B cell (primary cell): ENCODE measurements at regions not wholly inside any gene's neighbourhood (a gene's known extent, or its start where the extent isn't known, plus 50 kb on each side); places are given as distances from the start of the nearest gene placed in this dataset.

ENCODE experiments used
- ATAC-seq: fragments of 200-7000 bp; cut with Tn5 transposase; one replicate; pipeline ENCODE4 v1.10.0; 2021; ENCODE audit warnings: low read depth, mild to moderate bottlenecking, moderate number of reproducible peaks, moderate library complexity
- CTCF ChIA-PET: fragments of 350-600 bp; sonication (Branson Sonifier 250); formaldehyde crosslinking; loops from one replicate; lab custom pipeline; 2021; ENCODE audit warnings: antibody characterized with exemption, inconsistent platforms; lab: Charles Lee
- POLR2A ChIA-PET: fragments of 350-600 bp; sonication (Branson Sonifier 250); formaldehyde crosslinking; loops from one replicate; lab custom pipeline; 2021; ENCODE audit warnings: antibody characterized with exemption; lab: Charles Lee
- DNase-seq: peaks from one replicate; pipeline ENCODE4 v3.0.0; 2013
- H2AFZ ChIP-seq: 2 replicates; pipeline ENCODE4 v1.6.1; 2012; ENCODE audit warnings: mild to moderate bottlenecking, low read depth, low read length; ENCODE audit not compliant: insufficient read depth, poor library complexity, severe bottlenecking
- H3K27ac ChIP-seq, 2 donors: 1 replicate in 1 of 2; 2 replicates in 1 of 2; pipeline ENCODE4 v1.5.1; 2012 to 2013; ENCODE audit warnings: low read length in 2 of 2, mild to moderate bottlenecking in 2 of 2, moderate library complexity in 1 of 2
- H3K27me3 ChIP-seq, 4 experiments: fragments of 200-600 bp in 1 of 4; sonication (generic) in 1 of 4; replicated peaks in 1 of 4; 1 replicate in 2 of 4; 2 replicates in 2 of 4; pipeline versions ENCODE4 v1.6.1 to v1.7.0; 2013 to 2016; ENCODE audit warnings: low read length in 3 of 4, mild to moderate bottlenecking in 2 of 4, mixed read lengths in 1 of 4, moderate library complexity in 1 of 4; ENCODE audit not compliant: insufficient read depth in 4 of 4, control insufficient read depth in 3 of 4; ENCODE audit errors: control extremely low read depth in 1 of 4
- H3K36me3 ChIP-seq, 2 experiments: replicated peaks in 1 of 2; 1 replicate in 1 of 2; 2 replicates in 1 of 2; pipeline versions ENCODE4 v1.6.1 to v1.7.1; 2013; ENCODE audit warnings: low read length in 1 of 2; ENCODE audit not compliant: insufficient read depth in 2 of 2, control insufficient read depth in 1 of 2; ENCODE audit errors: control extremely low read depth in 1 of 2, extremely low read depth in 1 of 2
- H3K4me1 ChIP-seq, 2 donors: fragments of 200-600 bp in 1 of 2; sonication (generic) in 1 of 2; 1 replicate in 1 of 2; 2 replicates in 1 of 2; pipeline versions ENCODE4 v1.5.1 to v1.6.1; 2013 to 2017; ENCODE audit warnings: low read length in 2 of 2; ENCODE audit not compliant: control insufficient read depth in 2 of 2, insufficient read depth in 2 of 2
- H3K4me2 ChIP-seq: replicated peaks from 2 replicates; pipeline ENCODE3; 2012; ENCODE audit warnings: mild to moderate bottlenecking, low read depth, low read length; ENCODE audit not compliant: poor library complexity, severe bottlenecking
- H3K4me3 ChIP-seq, 5 experiments: fragments of 200-600 bp in 1 of 5; sonication (generic) in 1 of 5; 1 replicate in 3 of 5; 2 replicates in 2 of 5; pipeline versions ENCODE4 v1.5.1 to v1.7.0; 2011 to 2016; ENCODE audit warnings: low read length in 4 of 5, mild to moderate bottlenecking in 4 of 5, low read depth in 2 of 5, control low read depth in 1 of 5, moderate library complexity in 1 of 5; ENCODE audit not compliant: insufficient read depth in 1 of 5; ENCODE audit errors: control extremely low read depth in 1 of 5, extremely low read depth in 1 of 5
- H3K79me2 ChIP-seq: fragments of 200-600 bp; sonication (generic); one replicate; pipeline ENCODE4 v1.6.0; 2016; ENCODE audit warnings: low read length; ENCODE audit not compliant: control insufficient read depth, insufficient read depth
- H3K9ac ChIP-seq: fragments of 200-600 bp; sonication (generic); 2 replicates; pipeline ENCODE4 v1.6.1; 2017; ENCODE audit warnings: mild to moderate bottlenecking, low read length, moderate library complexity
- H3K9me3 ChIP-seq, 3 donors: one replicate each; pipeline versions ENCODE4 v1.6.1 to v1.7.1; 2013; ENCODE audit warnings: low read length in 2 of 3; ENCODE audit not compliant: control insufficient read depth in 2 of 3, insufficient read depth in 1 of 3; ENCODE audit errors: control extremely low read depth in 1 of 3
- H4K20me1 ChIP-seq: 2 replicates; pipeline ENCODE4 v1.6.0; 2012; ENCODE audit warnings: mild to moderate bottlenecking, low read length; ENCODE audit not compliant: insufficient read depth, control insufficient read depth, poor library complexity, severe bottlenecking
- H3K27ac Mint-ChIP-seq: one replicate; pipeline ENCODE4 v1.8.0; 2021; ENCODE audit warnings: mixed read lengths
- H3K27me3 Mint-ChIP-seq: one replicate; pipeline ENCODE4 v1.8.0; 2021; ENCODE audit warnings: mixed read lengths
- H3K4me1 Mint-ChIP-seq: one replicate; pipeline ENCODE4 v1.8.0; 2021; ENCODE audit warnings: mixed read lengths
- H3K4me3 Mint-ChIP-seq: one replicate; pipeline ENCODE4 v1.8.0; 2021; ENCODE audit warnings: mixed read lengths
- H3K9me3 Mint-ChIP-seq: one replicate; pipeline ENCODE4 v1.8.0; 2022; ENCODE audit warnings: mixed read lengths; ENCODE audit not compliant: insufficient read depth
- EZH2 ChIP-seq: IDR thresholded peaks from 2 replicates; pipeline ENCODE4 v1.6.1; 2012; ENCODE audit warnings: borderline replicate concordance, low read depth, mild to moderate bottlenecking, moderate library complexity, low read length; ENCODE audit not compliant: insufficient read depth, poor library complexity, severe bottlenecking
- WGBS: methylation state at CpG from one replicate; pipeline ENCODE4 v1.1.5; 2013; ENCODE audit warnings: missing lambda C conversion rate; ENCODE audit not compliant: insufficient coverage; 5-methylcytosine and 5-hydroxymethylcytosine counted together
- intact Hi-C: fragments of 100-400 bp; cut with micrococcal nuclease; formaldehyde crosslinking; loops from one replicate; pipeline ENCODE4 v1.10.0; 2022
- TF ChIP-seq, protein P1 (sequence below): fragments of 200-600 bp; IDR thresholded peaks from one replicate; pipeline ENCODE4 v1.8.0; 2022; ENCODE audit warnings: antibody characterized with exemption, mild to moderate bottlenecking

DNA sequence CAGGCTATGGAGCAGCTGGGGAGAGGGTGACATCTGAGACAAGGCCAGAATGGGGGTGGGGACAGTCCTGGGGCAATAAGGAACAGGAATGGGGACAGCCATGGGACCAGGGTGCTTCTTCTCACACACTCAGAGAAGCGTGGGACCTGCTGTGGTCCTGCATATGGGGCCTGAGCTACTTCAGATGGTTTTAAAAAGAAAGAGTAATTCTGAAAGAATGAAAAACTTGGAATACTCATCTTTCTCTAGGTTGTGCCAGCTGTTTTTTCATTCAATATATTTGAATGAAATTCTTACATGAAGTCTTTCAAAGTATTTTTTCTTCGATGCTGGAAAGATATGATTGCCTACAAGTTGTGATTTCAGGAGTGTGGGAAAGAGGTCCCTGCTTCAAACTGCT is 227.5 kb upstream of the APCDD1 start:
- peaks cover 0 to 2% of the 10 kb centered on the region in 2 donors for H3K4me1 ChIP-seq
- H3K9me3 ChIP-seq = peaks cover 0 to 19% (median 8%) of the 10 kb centered on the region in 3 donors
- no CpG with 5 or more reads among the region's 2 CpGs for WGBS
- H4K20me1 ChIP-seq = no peaks in the 10 kb centered on the region
- H3K79me2 ChIP-seq = no peaks in the 10 kb centered on the region
- H3K4me2 ChIP-seq = no peak overlapping the region
- TF ChIP-seq EZH2 = no peak
- TF ChIP-seq, protein P1, sequence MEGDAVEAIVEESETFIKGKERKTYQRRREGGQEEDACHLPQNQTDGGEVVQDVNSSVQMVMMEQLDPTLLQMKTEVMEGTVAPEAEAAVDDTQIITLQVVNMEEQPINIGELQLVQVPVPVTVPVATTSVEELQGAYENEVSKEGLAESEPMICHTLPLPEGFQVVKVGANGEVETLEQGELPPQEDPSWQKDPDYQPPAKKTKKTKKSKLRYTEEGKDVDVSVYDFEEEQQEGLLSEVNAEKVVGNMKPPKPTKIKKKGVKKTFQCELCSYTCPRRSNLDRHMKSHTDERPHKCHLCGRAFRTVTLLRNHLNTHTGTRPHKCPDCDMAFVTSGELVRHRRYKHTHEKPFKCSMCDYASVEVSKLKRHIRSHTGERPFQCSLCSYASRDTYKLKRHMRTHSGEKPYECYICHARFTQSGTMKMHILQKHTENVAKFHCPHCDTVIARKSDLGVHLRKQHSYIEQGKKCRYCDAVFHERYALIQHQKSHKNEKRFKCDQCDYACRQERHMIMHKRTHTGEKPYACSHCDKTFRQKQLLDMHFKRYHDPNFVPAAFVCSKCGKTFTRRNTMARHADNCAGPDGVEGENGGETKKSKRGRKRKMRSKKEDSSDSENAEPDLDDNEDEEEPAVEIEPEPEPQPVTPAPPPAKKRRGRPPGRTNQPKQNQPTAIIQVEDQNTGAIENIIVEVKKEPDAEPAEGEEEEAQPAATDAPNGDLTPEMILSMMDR = no peak
- H3K27ac Mint-ChIP-seq = no peak overlapping the region
- H3K4me3 Mint-ChIP-seq = no peak overlapping the region
- no peak overlapping the region for H2AFZ ChIP-seq
- H3K4me3 ChIP-seq = no peak overlapping the region
- no peaks in the 10 kb centered on the region for H3K36me3 ChIP-seq
- intact Hi-C loops = no loop called here
- peaks cover 8% of the 10 kb centered on the region for H3K4me1 Mint-ChIP-seq
- ChIA-PET POLR2A (no interaction called here), CTCF (no interaction called here)
- no peak overlapping the region for H3K9ac ChIP-seq
- no peak for ATAC-seq
- no peaks in the 10 kb centered on the region for H3K27me3 Mint-ChIP-seq
- H3K27me3 ChIP-seq = no peaks in the 10 kb centered on the region
- no peak overlapping the region for H3K27ac ChIP-seq
- DNase-seq = no peak
- peaks cover 8% of the 10 kb centered on the region for H3K9me3 Mint-ChIP-seq

DNA sequence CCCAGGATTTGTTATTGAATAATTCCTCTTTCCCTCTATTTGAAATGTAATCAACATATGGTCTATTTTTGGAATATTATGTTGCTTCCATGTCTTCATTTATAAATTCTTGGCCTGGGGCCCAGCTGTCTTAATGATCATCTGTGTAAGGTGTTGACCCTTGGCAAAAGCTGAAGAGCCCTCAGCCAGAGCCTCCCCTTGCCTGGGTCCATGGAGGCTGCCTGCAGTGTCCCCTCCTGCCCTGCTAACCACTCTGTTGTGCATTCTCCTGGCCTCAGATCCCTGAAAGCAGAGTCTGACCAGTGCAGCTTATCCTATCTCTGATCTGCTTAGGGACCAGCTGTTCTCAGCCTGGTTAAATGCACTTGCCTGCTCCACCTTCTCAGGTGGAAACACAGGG is 226.1 kb upstream of the APCDD1 start:
- intact Hi-C loops = no loop called here
- Histone ChIP-seq H4K20me1 (no peaks in the 10 kb centered on the region), H3K9me3 (peaks cover 0 to 22% (median 8%) of the 10 kb centered on the region in 3 donors), H3K4me2 (no peak overlapping the region), H2AFZ (no peak overlapping the region), H3K9ac (no peak overlapping the region), H3K4me3 (no peak overlapping the region), H3K36me3 (no peaks in the 10 kb centered on the region), H3K4me1 (peaks cover 0 to 3% of the 10 kb centered on the region in 2 donors), H3K79me2 (no peaks in the 10 kb centered on the region), H3K27me3 (no peaks in the 10 kb centered on the region), H3K27ac (no peak overlapping the region)
- TF ChIP-seq EZH2 = no peak
- TF ChIP-seq, protein P1 = no peak
- CTCF ChIA-PET = no interaction called here
- H3K9me3 Mint-ChIP-seq = peaks cover 8% of the 10 kb centered on the region
- H3K4me3 Mint-ChIP-seq = no peak overlapping the region
- DNase-seq (no peak), ATAC-seq (no peak)
- H3K27ac Mint-ChIP-seq = no peak overlapping the region
- peaks cover 12% of the 10 kb centered on the region for H3K4me1 Mint-ChIP-seq
- POLR2A ChIA-PET = no interaction called here
- H3K27me3 Mint-ChIP-seq = no peaks in the 10 kb centered on the region
